Panc1 (cell line): ENCODE measurements at regions not wholly inside any gene's neighbourhood (a gene's known extent, or its start where the extent isn't known, plus 50 kb on each side); places are given as distances from the start of the nearest gene placed in this dataset.

ENCODE experiments used
- ATAC-seq: fragments of 200-7000 bp; cut with Tn5 transposase; 2 replicates; pipeline ENCODE4 v1.9.1; 2020; ENCODE audit warnings: mild to moderate bottlenecking, moderate library complexity
- BruUV-seq: library from RNA; stranded (reverse); fragments of 400-500 nt; replicated peaks from 2 replicates; lab custom pipeline; 2021; lab: Mats Ljungman, UMichigan
- CTCF ChIA-PET: fragments of 300-600 bp; sonication (Branson Sonifier 250); formaldehyde crosslinking; loops from one replicate; lab custom pipeline; 2022; ENCODE audit warnings: antibody characterized with exemption; lab: Charles Lee
- POLR2A ChIA-PET: fragments of 300-600 bp; sonication (Branson Sonifier 250); formaldehyde crosslinking; loops from one replicate; lab custom pipeline; 2022; ENCODE audit warnings: antibody characterized with exemption; lab: Charles Lee
- DNase-seq: peaks from one replicate; pipeline ENCODE4 v3.0.0-alpha.2; 2010; ENCODE audit warnings: low read depth, low spot score
- H3K27ac ChIP-seq: 2 replicates; pipeline ENCODE4 v1.5.1; 2011; ENCODE audit warnings: mild to moderate bottlenecking, low read length, inconsistent platforms
- H3K27me3 ChIP-seq: fragments of 200-500 bp; sonication (Bioruptor generic); 2 replicates; pipeline ENCODE4 v1.6.0; 2014; ENCODE audit warnings: low read length, inconsistent platforms; ENCODE audit not compliant: control insufficient read depth, insufficient read depth
- H3K36me3 ChIP-seq: fragments of 200-500 bp; sonication (Bioruptor generic); 2 replicates; pipeline ENCODE4 v1.5.1; 2014; ENCODE audit warnings: inconsistent platforms, mild to moderate bottlenecking, low read length, moderate library complexity; ENCODE audit not compliant: control insufficient read depth, insufficient read depth
- H3K4me1 ChIP-seq: 2 replicates; pipeline ENCODE4 v1.5.1; 2011; ENCODE audit warnings: inconsistent platforms, mild to moderate bottlenecking, low read length, moderate library complexity; ENCODE audit not compliant: control insufficient read depth, insufficient read depth
- H3K4me3 ChIP-seq, 2 experiments: 2 replicates each; pipeline ENCODE4 v1.5.1; 2011 to 2012; ENCODE audit warnings: low read depth in 2 of 2, low read length in 2 of 2, mild to moderate bottlenecking in 2 of 2, inconsistent platforms in 1 of 2, moderate library complexity in 1 of 2
- H3K9me3 ChIP-seq: fragments of 200-500 bp; sonication (Bioruptor generic); 2 replicates; pipeline ENCODE4 v1.5.1; 2014; ENCODE audit warnings: low read depth, mild to moderate bottlenecking, inconsistent platforms, low read length, moderate library complexity; ENCODE audit not compliant: control insufficient read depth, insufficient read depth
- CTCF ChIP-seq: fragments of 450-650 bp; IDR thresholded peaks from 2 replicates; pipeline ENCODE4 v1.5.1; 2017; ENCODE audit warnings: mild to moderate bottlenecking
- POLR2AphosphoS5 ChIP-seq: IDR thresholded peaks from 2 replicates; pipeline ENCODE4 v1.6.1; 2012; ENCODE audit warnings: mild to moderate bottlenecking, low read depth, low read length, moderate library complexity
- REST ChIP-seq, 2 experiments: IDR thresholded peaks; 2 replicates each; pipeline ENCODE4 v1.6.1; 2011 to 2012; ENCODE audit warnings: low read depth in 2 of 2, control low read depth in 1 of 2, low read length in 1 of 2, mild to moderate bottlenecking in 1 of 2, moderate library complexity in 1 of 2; ENCODE audit not compliant: insufficient read depth in 1 of 2
- SIN3A ChIP-seq: IDR thresholded peaks from 2 replicates; pipeline ENCODE4 v1.6.1; 2012; ENCODE audit warnings: low read depth, mild to moderate bottlenecking, low read length, moderate library complexity, borderline replicate concordance; ENCODE audit not compliant: insufficient read depth
- TCF7L2 ChIP-seq: IDR thresholded peaks from 2 replicates; pipeline ENCODE4 v1.6.1; 2011; ENCODE audit warnings: mild to moderate bottlenecking, low read depth, low read length, inconsistent platforms
- in situ Hi-C: cut with HindIII; loops from 2 replicates; pipeline ENCODE4 v1.10.0; 2016; ENCODE audit warnings: low sequenced_read_pairs, low pct_unique_long_range_greater_than_20kb
- intact Hi-C: fragments of 100-400 bp; cut with micrococcal nuclease; formaldehyde crosslinking; loops from one replicate; pipeline ENCODE4 v1.10.0; 2022; ENCODE audit not compliant: unreplicated experiment

DNA sequence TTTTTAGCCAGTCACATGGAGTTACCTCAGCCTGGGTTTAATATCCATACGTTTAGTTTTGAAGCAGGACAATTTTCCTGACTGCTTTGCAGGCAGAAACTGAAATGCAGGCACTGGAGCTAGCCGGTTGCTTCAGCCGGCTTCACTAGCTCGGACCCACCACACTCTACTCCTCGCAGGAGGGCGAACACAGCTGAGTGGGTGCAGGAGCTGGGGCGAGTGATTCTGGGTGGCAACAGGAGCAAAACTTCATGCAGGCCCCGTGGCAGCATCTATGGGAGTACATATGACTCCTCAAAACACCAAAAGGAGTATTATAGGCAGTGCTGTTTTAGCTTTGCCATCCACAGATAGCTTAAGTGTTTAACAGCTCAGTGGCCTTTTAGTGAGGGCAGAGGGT is 1211.8 kb upstream of the NUDT12 start:
- in situ Hi-C loops, result no loop called here
- TF ChIP-seq CTCF (no peak), REST (IDR thresholded peaks at IDR 0.05; ENCODE audit: insufficient read depth in 1 of 2, low read depth in 2 of 2, low read length in 1 of 2) (no peak), SIN3A (no peak), POLR2AphosphoS5 (no peak), TCF7L2 (no peak)

DNA sequence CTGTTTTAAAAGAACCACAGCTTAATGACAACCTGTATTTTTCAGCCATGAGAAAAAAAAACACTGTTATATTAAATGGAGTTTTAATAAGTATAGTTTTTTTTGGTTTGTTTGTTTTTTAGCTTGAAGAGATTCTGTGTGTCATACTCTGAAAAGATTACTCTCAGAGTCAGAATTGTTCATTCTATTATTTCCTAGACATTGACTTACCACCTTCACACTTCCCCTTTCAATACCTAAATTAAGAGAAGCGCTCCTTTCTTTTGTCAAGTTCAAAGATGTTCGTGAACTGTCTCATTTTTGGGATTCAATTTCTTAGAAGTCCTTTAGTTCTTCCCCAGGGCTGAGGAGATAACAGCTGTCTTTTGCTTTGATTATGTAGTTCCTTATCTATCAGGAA is 1201.6 kb upstream of the NUDT12 start:
- POLR2A ChIA-PET, result no interaction called here
- ATAC-seq, result no peak
- CTCF ChIA-PET, result no interaction called here
- no peaks in the 10 kb centered on the region for H3K4me1 ChIP-seq
- intact Hi-C loops (no loop called here), in situ Hi-C loops (no loop called here)
- DNase-seq, result no peak
- no peaks in the 10 kb centered on the region for H3K27me3 ChIP-seq
- no peaks in the 10 kb centered on the region for H3K9me3 ChIP-seq
- no peaks in the 10 kb centered on the region for H3K36me3 ChIP-seq
- H3K27ac ChIP-seq, result no peak overlapping the region
- TF ChIP-seq SIN3A (no peak), TCF7L2 (no peak), REST (IDR thresholded peaks at IDR 0.05; ENCODE audit: insufficient read depth in 1 of 2, low read depth in 2 of 2, low read length in 1 of 2) (no peak), POLR2AphosphoS5 (no peak), CTCF (no peak)
- H3K4me3 ChIP-seq, result no peak overlapping the region
- no TSS peak for BruUV-seq

More for the DNA sequence above, 1211.8 kb upstream of the NUDT12 start:
- DNase-seq (no peak), ATAC-seq (no peak)
- no TSS peak for BruUV-seq
- CTCF ChIA-PET, result no interaction called here
- Histone ChIP-seq H3K4me3 (no peak overlapping the region), H3K9me3 (no peaks in the 10 kb centered on the region; the same call in 1 of the 2 replicates), H3K4me1 (no peaks in the 10 kb centered on the region), H3K27me3 (no peaks in the 10 kb centered on the region), H3K27ac (no peak overlapping the region), H3K36me3 (no peaks in the 10 kb centered on the region)
- POLR2A ChIA-PET, result interaction anchor here (0.7 kb wide), 1 partner anchor 1044 kb away, joined by 3 read pairs; no protein-coding TSS in a partner anchor
- intact Hi-C loops, result no loop called here
